ENCODE measurements at regions not wholly inside any gene's neighbourhood (a gene's known extent, or its start where the extent isn't known, plus 50 kb on each side); places are given as distances from the start of the nearest gene placed in this dataset.

GRCh38 chr3:174651951-174652350 is 207.2 kb upstream of the NAALADL2 start:
- no peak for TF ChIP-seq CTCF (IDR thresholded peaks at IDR 0.05; ENCODE audit: borderline replicate concordance, extremely low read depth, insufficient read depth)

GRCh38 chr3:174659511-174659910 is 199.6 kb upstream of the NAALADL2 start:
- DNase-seq (no peak), FAIRE-seq (no peak)
- Histone ChIP-seq H3K36me3 (ENCODE audit: control insufficient read depth in 2 of 3, insufficient read depth in 3 of 3, low read length in 3 of 3) (no peaks in the 10 kb centered on the region), H3K4me3 (ENCODE audit: low read length in 3 of 3) (no peak overlapping the region), H3K27ac (ENCODE audit: low read depth in 2 of 2, low read length in 2 of 2) (no peak overlapping the region), H3K4me1 (ENCODE audit: control insufficient read depth in 2 of 3, insufficient read depth in 2 of 3, low read depth in 1 of 3, low read length in 3 of 3) (no peaks in the 10 kb centered on the region), H3K9me3 (ENCODE audit: control insufficient read depth in 2 of 3, insufficient read depth in 1 of 3, low read length in 3 of 3) (no peaks in the 10 kb centered on the region), H3K9ac (ENCODE audit: low read length in 3 of 3) (no peak overlapping the region), H3K27me3 (ENCODE audit: control insufficient read depth, insufficient read depth, low read length) (no peaks in the 10 kb centered on the region)
- intact Hi-C loops (cut with DNase I): no loop called here
- no peak for TF ChIP-seq CTCF (IDR thresholded peaks at IDR 0.05; ENCODE audit: borderline replicate concordance, extremely low read depth, insufficient read depth)

More at GRCh38 chr3:174651951-174652350, 207.2 kb upstream of the NAALADL2 start:
- Histone ChIP-seq H3K4me1 (ENCODE audit: control insufficient read depth in 2 of 3, insufficient read depth in 2 of 3, low read depth in 1 of 3, low read length in 3 of 3) (no peaks in the 10 kb centered on the region), H3K27ac (ENCODE audit: low read depth in 2 of 2, low read length in 2 of 2) (no peak overlapping the region), H3K4me3 (ENCODE audit: low read length in 3 of 3) (no peak overlapping the region), H3K36me3 (ENCODE audit: control insufficient read depth in 2 of 3, insufficient read depth in 3 of 3, low read length in 3 of 3) (no peaks in the 10 kb centered on the region), H3K9me3 (ENCODE audit: control insufficient read depth in 2 of 3, insufficient read depth in 1 of 3, low read length in 3 of 3) (no peaks in the 10 kb centered on the region), H3K27me3 (ENCODE audit: control insufficient read depth, insufficient read depth, low read length) (no peaks in the 10 kb centered on the region), H3K9ac (ENCODE audit: low read length in 3 of 3) (no peak overlapping the region)
- DNase-seq (no peak), FAIRE-seq (no peak)
- intact Hi-C loops (cut with DNase I): no loop called here

DNA sequence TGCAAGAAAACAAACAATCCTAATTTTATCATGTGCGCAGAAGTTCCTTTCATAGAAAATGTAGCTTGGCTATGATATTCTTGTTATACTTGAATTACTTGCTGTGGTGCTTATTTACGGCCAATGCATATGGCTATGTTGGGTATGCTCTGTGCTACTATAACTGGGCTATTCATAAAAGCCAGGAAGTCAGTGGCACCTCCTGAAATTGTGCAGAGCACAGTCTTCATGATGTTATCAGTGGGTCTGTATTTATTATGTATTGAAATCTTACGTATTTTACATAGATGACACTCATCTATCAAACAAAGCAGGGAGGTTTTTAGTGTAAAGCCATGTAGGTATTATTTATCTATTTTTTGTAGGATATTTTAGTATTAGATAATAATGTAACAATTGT is 196.5 kb upstream of the NAALADL2 start:
- TF ChIP-seq CTCF (IDR thresholded peaks at IDR 0.05; ENCODE audit: borderline replicate concordance, extremely low read depth, insufficient read depth): no peak
- Histone ChIP-seq H3K9me3 (ENCODE audit: control insufficient read depth in 2 of 3, insufficient read depth in 1 of 3, low read length in 3 of 3) (no peaks in the 10 kb centered on the region), H3K27me3 (ENCODE audit: control insufficient read depth, insufficient read depth, low read length) (no peaks in the 10 kb centered on the region), H3K9ac (ENCODE audit: low read length in 3 of 3) (no peak overlapping the region), H3K4me3 (ENCODE audit: low read length in 3 of 3) (no peak overlapping the region), H3K36me3 (ENCODE audit: control insufficient read depth in 2 of 3, insufficient read depth in 3 of 3, low read length in 3 of 3) (no peaks in the 10 kb centered on the region), H3K27ac (ENCODE audit: low read depth in 2 of 2, low read length in 2 of 2) (no peak overlapping the region), H3K4me1 (ENCODE audit: control insufficient read depth in 2 of 3, insufficient read depth in 2 of 3, low read depth in 1 of 3, low read length in 3 of 3) (no peaks in the 10 kb centered on the region)
- intact Hi-C loops (cut with DNase I): no loop called here
- no peak for FAIRE-seq
- DNase-seq: no peak

DNA sequence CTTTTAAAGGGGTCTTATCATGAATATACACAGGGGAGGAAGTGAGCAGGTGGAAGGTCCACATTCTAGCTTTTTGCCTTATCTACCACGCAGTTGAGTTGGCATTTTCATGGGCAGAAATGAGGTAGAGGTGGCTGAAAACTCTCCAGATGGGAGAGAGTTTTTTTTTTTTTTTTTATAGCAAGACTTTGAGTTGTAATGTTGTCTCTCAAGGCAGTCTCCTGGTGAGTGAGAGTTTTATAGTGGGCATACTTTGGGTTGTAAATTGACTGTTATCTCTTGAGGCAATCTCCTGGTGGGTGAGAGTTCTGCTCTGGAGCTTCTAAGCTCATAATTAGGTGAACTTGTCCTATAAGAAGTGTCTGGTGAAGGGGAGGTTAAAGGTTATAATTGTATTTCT is 191.7 kb upstream of the NAALADL2 start:
- DNase-seq (no peak), FAIRE-seq (no peak)
- H3K36me3 ChIP-seq (ENCODE audit: control insufficient read depth in 2 of 3, insufficient read depth in 3 of 3, low read length in 3 of 3): no peaks in the 10 kb centered on the region
- H3K4me3 ChIP-seq (ENCODE audit: low read length in 3 of 3): no peak overlapping the region
- H3K9ac ChIP-seq (ENCODE audit: low read length in 3 of 3): no peak overlapping the region
- H3K27me3 ChIP-seq (ENCODE audit: control insufficient read depth, insufficient read depth, low read length): no peaks in the 10 kb centered on the region
- no peak for TF ChIP-seq CTCF (IDR thresholded peaks at IDR 0.05; ENCODE audit: borderline replicate concordance, extremely low read depth, insufficient read depth)
- intact Hi-C loops (cut with DNase I): no loop called here
- no peak overlapping the region for H3K27ac ChIP-seq (ENCODE audit: low read depth in 2 of 2, low read length in 2 of 2)
- H3K9me3 ChIP-seq (ENCODE audit: control insufficient read depth in 2 of 3, insufficient read depth in 1 of 3, low read length in 3 of 3): no peaks in the 10 kb centered on the region
- H3K4me1 ChIP-seq (ENCODE audit: control insufficient read depth in 2 of 3, insufficient read depth in 2 of 3, low read depth in 1 of 3, low read length in 3 of 3): no peaks in the 10 kb centered on the region

Data from kidney (tissue), 13 donors.